Activated CD8-positive, alpha-beta memory T cell treated with anti-CD3 and anti-CD28 coated beads, Interleukin-2, amount 50 U/mL, for 1 hour (primary cell): ENCODE measurements at regions not wholly inside any gene's neighbourhood (a gene's known extent, or its start where the extent isn't known, plus 50 kb on each side); places are given as distances from the start of the nearest gene placed in this dataset.
"Not testable (repeated sequence)": the region's sequence is repeated elsewhere in the genome, so short reads cannot be mapped to it uniquely, and the experiment has no call there.

ENCODE experiments used
- DNase-seq: peaks from one replicate; pipeline ENCODE4 v3.0.0-alpha.2; 2020; ENCODE audit errors: extremely low read depth

GRCh38 chr11:134597452-134597851 is 185.4 kb upstream of the B3GAT1 start:
- no peak for DNase-seq

GRCh38 chr11:134596404-134596803 is 184.4 kb upstream of the B3GAT1 start:
- no peak for DNase-seq

GRCh38 chr11:134592391-134592990 is 180.4 kb upstream of the B3GAT1 start:
- DNase-seq: peak; percentile 3

GRCh38 chr11:134591338-134591737 is 179.3 kb upstream of the B3GAT1 start:
- no peak for DNase-seq

- DNase-seq: no peak
These were observed 177.1 kb upstream of the B3GAT1 start for GRCh38 chr11:134589129-134589528.

- not testable (repeated sequence) for DNase-seq
These were observed 176.5 kb upstream of the B3GAT1 start for GRCh38 chr11:134588460-134589110.

- DNase-seq: no peak
These were observed 175.3 kb upstream of the B3GAT1 start for GRCh38 chr11:134587345-134587744.

GRCh38 chr11:134586726-134587125 is 174.7 kb upstream of the B3GAT1 start:
- DNase-seq: no peak

- no peak for DNase-seq
These were observed 173.9 kb upstream of the B3GAT1 start for GRCh38 chr11:134585666-134586610.

- no peak for DNase-seq
These were observed 172.8 kb upstream of the B3GAT1 start for GRCh38 chr11:134584706-134585445.

GRCh38 chr11:134584001-134584561 is 172.0 kb upstream of the B3GAT1 start:
- no peak for DNase-seq

GRCh38 chr11:134583397-134583990 is 171.5 kb upstream of the B3GAT1 start:
- no peak for DNase-seq

- DNase-seq: no peak
These were observed 170.7 kb upstream of the B3GAT1 start for GRCh38 chr11:134582770-134583095.

GRCh38 chr11:134581966-134582769 is 170.1 kb upstream of the B3GAT1 start:
- no peak for DNase-seq

- no peak for DNase-seq
These were observed 169.1 kb upstream of the B3GAT1 start for GRCh38 chr11:134581121-134581626.

GRCh38 chr11:134580610-134580975 is 168.6 kb upstream of the B3GAT1 start:
- no peak for DNase-seq

- DNase-seq: no peak
These were observed 167.9 kb upstream of the B3GAT1 start for GRCh38 chr11:134579724-134580609.

- DNase-seq: no peak
These were observed 167.0 kb upstream of the B3GAT1 start for GRCh38 chr11:134578807-134579723.
